HG02610 (cell line): ENCODE measurements at regions not wholly inside any gene's neighbourhood (a gene's known extent, or its start where the extent isn't known, plus 50 kb on each side); places are given as distances from the start of the nearest gene placed in this dataset.

Experiments used
- ATAC-seq: cut with Tn5 transposase; IDR thresholded peaks from one replicate; pipeline ENCODE4 v1.9.1; 2021; ENCODE audit warnings: mild to moderate bottlenecking, moderate library complexity; ENCODE audit not compliant: unreplicated experiment

DNA sequence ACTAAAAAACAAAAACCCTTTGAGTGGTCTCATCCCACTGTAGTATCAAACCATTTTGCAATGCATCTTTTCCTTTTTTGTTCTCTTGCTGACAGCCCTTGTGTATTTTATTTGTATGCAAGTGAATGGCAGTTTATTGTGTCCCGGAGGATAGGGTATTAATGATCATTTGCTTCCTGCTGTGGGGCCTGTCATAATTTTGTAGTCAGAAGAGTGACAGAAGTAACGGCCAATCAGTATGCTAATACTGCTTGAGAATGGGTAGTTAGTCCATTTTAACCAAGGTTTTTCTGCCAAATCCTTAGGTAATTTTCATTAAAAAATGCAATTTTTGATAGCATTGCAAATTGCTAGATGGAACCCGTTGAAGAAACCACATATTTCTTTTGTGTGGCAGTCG lies 75.5 kb upstream of the PLSCR5 start:
- no peak for ATAC-seq

GRCh38 chr3:146679995-146680394 lies 74.8 kb upstream of the PLSCR5 start:
- no peak for ATAC-seq

DNA sequence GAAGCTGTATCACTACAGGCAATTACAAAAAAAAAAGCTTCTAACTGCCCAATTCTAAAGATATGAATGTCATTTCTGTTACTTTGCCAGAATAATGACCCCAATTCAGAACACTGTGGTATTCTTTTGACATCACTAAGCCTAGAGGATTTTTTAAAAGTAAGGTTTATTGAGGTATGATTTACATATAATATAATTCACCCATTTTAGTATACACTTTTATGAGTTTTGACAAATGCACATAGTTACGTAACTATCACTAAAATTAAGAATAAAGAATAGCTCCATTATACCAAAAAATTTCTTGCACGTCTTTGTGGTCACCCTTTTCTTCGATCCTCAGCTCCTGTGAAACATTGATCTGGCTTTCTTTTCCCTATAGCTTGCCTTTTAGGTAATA lies 74.0 kb upstream of the PLSCR5 start:
- ATAC-seq, result no peak

GRCh38 chr3:146672941-146673340 lies 67.8 kb upstream of the PLSCR5 start:
- no peak for ATAC-seq

- ATAC-seq, result no peak
Measured at GRCh38 chr3:146664403-146664802, 59.3 kb upstream of the PLSCR5 start.

DNA sequence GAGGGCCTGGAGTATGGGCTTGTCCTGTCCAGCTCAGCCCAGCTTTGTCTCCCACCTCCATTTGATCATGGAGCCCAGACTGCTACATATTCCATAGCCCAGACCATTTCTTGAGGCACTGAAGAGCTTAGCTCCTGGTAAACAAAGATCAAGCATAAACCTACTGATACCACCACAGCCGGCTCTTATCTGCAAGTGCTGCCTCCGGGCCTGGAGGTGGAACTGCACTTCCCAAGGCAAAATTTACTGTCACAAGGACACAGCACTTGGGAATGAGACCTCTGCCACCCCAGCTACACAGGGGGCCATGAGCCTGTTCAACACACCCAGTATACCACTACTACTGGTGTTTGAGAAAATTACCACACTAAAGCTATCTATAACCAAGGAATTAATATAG lies 53.7 kb upstream of the PLSCR5 start:
- no peak for ATAC-seq

DNA sequence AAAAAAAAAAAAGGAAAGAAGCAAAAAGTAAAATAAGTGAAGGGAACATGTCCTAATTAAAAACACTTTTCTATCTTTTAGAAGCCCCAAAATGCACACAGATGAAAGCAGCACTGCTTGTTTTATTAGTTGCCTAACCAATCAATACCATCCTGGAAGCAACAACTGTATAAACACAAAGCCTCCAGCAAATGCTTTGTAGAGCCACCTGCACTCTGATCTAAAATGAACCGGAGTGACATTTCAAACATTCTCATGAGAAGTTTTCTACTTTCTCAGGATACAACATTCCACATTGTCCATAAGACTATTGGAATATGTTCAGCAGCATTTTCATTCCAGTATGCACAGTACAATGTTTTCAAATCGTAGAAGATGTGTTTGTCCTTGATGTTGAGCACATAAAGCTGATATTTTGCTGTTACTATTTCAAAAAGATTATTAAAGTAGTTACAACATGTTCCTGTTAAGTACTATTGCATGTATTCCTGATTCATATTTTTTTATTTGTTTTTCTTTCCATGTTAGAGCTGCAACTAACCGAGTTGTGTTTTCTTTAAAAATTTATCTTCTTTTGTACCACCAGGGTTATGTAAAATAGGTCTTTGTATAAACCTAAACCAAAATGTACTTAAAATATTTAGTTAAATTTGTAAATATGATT lies 50.3 kb upstream of the PLSCR5 start:
- no peak for ATAC-seq
